Endothelial cell (in vitro differentiated cells): ENCODE measurements at regions not wholly inside any gene's neighbourhood (a gene's known extent, or its start where the extent isn't known, plus 50 kb on each side); places are given as distances from the start of the nearest gene placed in this dataset.

ENCODE experiments used
- DNase-seq: peaks from one replicate; pipeline ENCODE4 v3.0.0; 2021; ENCODE audit warnings: low spot score
- H3K27ac Mint-ChIP-seq: one replicate; pipeline ENCODE4 v1.8.0; 2021; ENCODE audit warnings: mixed read lengths, inconsistent platforms; ENCODE audit not compliant: unreplicated experiment
- H3K27me3 Mint-ChIP-seq: one replicate; pipeline ENCODE4 v1.8.0; 2021; ENCODE audit warnings: mild to moderate bottlenecking, moderate library complexity, mixed read lengths, inconsistent platforms; ENCODE audit not compliant: unreplicated experiment
- H3K36me3 Mint-ChIP-seq: one replicate; pipeline ENCODE4 v1.8.0; 2021; ENCODE audit warnings: mild to moderate bottlenecking, low read depth, mixed read lengths, inconsistent platforms; ENCODE audit not compliant: unreplicated experiment
- H3K4me1 Mint-ChIP-seq: one replicate; pipeline ENCODE4 v1.8.0; 2021; ENCODE audit warnings: mild to moderate bottlenecking, mixed read lengths, inconsistent platforms; ENCODE audit not compliant: unreplicated experiment
- H3K4me3 Mint-ChIP-seq: one replicate; pipeline ENCODE4 v1.8.0; 2021; ENCODE audit warnings: mild to moderate bottlenecking, mixed read lengths, inconsistent platforms; ENCODE audit not compliant: unreplicated experiment
- H3K9me3 Mint-ChIP-seq: one replicate; pipeline ENCODE4 v1.8.0; 2021; ENCODE audit warnings: mixed read lengths, inconsistent platforms; ENCODE audit not compliant: unreplicated experiment
- TF ChIP-seq, protein P1 (sequence below): fragments of 200-600 bp; sonication (generic); IDR thresholded peaks from one replicate; pipeline ENCODE4 v1.5.0; 2021; ENCODE audit warnings: antibody characterized with exemption; ENCODE audit not compliant: unreplicated experiment

DNA sequence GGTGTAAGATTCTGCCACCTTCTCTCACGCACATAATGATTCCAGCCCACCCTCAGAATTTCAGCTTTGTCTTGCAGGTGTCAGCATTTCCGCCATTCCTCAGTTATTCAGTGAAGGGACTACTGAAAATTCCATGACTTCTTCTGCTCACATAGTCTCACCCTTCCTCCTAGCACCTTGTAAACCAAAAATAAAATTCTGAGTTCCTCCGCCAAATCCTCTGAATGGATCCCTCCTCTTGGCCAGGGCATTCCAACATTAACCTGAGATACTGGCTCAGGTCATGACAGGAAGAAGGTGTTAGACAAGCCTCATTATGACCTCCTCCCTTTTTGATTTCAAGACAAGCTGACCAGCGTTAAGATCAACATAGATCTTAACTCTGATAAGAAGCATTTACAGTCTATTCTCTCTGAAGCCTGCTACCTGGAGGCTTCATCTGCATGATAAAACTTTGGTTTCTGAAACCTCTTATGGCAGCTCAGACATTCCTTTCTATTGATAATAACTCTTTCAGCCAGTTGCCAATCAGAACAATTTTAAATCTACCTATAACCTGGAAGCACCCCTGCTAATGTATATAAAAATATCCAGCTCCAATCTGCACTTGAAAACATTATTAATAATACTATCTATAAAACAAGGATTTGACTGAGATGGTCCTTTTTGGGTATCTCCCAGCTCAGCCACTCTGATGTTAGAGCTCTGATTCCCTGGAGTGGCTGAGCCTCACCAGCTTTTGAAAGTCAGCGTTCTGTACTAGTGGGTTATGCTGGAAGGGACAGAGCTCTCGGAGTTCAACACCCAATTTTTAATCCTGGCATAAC is 136.4 kb upstream of the APCDD1 start:
- peaks cover 3% of the 10 kb centered on the region for H3K27me3 Mint-ChIP-seq
- H3K9me3 Mint-ChIP-seq = no peaks in the 10 kb centered on the region
- H3K36me3 Mint-ChIP-seq = no peaks in the 10 kb centered on the region
- TF ChIP-seq, protein P1, sequence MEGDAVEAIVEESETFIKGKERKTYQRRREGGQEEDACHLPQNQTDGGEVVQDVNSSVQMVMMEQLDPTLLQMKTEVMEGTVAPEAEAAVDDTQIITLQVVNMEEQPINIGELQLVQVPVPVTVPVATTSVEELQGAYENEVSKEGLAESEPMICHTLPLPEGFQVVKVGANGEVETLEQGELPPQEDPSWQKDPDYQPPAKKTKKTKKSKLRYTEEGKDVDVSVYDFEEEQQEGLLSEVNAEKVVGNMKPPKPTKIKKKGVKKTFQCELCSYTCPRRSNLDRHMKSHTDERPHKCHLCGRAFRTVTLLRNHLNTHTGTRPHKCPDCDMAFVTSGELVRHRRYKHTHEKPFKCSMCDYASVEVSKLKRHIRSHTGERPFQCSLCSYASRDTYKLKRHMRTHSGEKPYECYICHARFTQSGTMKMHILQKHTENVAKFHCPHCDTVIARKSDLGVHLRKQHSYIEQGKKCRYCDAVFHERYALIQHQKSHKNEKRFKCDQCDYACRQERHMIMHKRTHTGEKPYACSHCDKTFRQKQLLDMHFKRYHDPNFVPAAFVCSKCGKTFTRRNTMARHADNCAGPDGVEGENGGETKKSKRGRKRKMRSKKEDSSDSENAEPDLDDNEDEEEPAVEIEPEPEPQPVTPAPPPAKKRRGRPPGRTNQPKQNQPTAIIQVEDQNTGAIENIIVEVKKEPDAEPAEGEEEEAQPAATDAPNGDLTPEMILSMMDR = no peak
- no peak for DNase-seq
- H3K27ac Mint-ChIP-seq = no peak overlapping the region
- no peaks in the 10 kb centered on the region for H3K4me1 Mint-ChIP-seq
- H3K4me3 Mint-ChIP-seq = no peak overlapping the region

DNA sequence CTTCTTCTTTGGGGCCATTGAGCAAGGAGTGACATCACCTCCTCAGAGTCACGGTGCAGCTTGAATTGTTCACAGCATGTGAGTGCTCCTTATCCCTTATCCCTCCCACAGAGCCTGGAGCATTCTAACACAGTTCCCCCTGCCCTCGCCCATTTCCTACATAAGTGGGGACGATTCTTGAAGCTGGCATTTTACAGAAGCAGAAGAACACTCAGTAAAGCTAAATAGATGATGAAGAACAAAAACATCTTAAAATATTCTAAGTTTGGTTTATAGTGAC is 135.8 kb upstream of the APCDD1 start:
- DNase-seq = no peak
- H3K27me3 Mint-ChIP-seq = peaks cover 3% of the 10 kb centered on the region
- H3K4me3 Mint-ChIP-seq = no peak overlapping the region
- H3K27ac Mint-ChIP-seq = no peak overlapping the region
- TF ChIP-seq, protein P1 = no peak
- H3K9me3 Mint-ChIP-seq = no peaks in the 10 kb centered on the region
- no peaks in the 10 kb centered on the region for H3K36me3 Mint-ChIP-seq
- H3K4me1 Mint-ChIP-seq = no peaks in the 10 kb centered on the region

DNA sequence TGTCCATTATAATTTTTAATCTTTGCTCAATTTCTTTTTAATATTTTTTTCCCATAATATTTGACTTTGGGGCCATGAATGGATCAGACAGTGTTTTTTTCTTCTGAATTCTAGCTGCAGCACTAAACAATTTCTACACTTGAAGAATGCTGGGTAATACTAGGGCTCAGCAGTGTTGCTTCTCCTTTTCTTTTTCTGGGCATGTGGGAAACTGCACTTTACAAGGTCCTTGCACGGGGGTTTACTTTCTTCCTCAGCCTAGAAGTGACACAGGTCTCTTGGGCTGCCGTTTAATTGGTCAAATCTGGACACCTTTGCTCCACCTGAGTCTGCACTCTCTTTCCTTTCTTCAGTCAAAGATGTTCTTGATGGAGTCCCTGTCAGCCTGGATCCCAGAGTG is 135.4 kb upstream of the APCDD1 start:
- no peaks in the 10 kb centered on the region for H3K9me3 Mint-ChIP-seq
- no peak overlapping the region for H3K27ac Mint-ChIP-seq
- TF ChIP-seq, protein P1 = no peak
- H3K4me3 Mint-ChIP-seq = no peak overlapping the region
- H3K4me1 Mint-ChIP-seq = no peaks in the 10 kb centered on the region
- H3K36me3 Mint-ChIP-seq = no peaks in the 10 kb centered on the region
- DNase-seq = no peak
- peaks cover 3% of the 10 kb centered on the region for H3K27me3 Mint-ChIP-seq

DNA sequence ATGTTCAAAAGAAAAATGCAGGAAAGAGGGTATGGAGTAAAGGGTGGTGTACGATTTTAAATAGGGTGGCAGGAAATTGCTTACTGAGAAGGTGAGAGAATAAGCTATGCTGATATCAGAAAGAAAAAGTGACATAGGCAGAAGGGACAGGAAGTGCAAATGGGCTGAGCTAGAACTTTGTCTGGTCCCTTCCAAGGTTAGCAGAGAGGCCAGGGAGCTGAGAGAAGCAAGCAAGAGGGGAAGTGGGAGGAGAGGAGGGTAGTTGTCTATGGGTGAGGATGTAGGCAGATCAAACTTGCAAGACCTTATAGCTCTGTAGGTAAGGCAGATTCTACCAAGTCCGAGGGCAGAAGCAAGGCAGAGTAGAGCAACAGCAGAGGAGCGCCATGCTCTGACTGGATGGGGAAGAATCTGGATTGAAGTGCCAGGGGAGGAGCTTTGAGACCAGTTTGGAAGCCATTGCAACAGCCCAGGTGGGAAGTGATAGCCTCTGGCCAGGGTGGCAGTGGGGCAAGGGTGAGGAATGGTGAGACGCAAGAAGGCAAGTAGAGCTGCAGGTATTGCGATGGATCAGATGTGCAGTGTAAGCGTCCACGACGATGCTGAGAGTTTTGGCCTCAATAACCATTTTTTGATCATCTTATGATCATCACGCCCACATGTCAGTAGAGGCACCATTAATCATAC is 134.4 kb upstream of the APCDD1 start:
- no peaks in the 10 kb centered on the region for H3K9me3 Mint-ChIP-seq
- TF ChIP-seq, protein P1 = no peak
- H3K4me1 Mint-ChIP-seq = no peaks in the 10 kb centered on the region
- no peak for DNase-seq
- H3K27ac Mint-ChIP-seq = no peak overlapping the region
- peaks cover 3% of the 10 kb centered on the region for H3K27me3 Mint-ChIP-seq
- no peaks in the 10 kb centered on the region for H3K36me3 Mint-ChIP-seq
- H3K4me3 Mint-ChIP-seq = no peak overlapping the region

DNA sequence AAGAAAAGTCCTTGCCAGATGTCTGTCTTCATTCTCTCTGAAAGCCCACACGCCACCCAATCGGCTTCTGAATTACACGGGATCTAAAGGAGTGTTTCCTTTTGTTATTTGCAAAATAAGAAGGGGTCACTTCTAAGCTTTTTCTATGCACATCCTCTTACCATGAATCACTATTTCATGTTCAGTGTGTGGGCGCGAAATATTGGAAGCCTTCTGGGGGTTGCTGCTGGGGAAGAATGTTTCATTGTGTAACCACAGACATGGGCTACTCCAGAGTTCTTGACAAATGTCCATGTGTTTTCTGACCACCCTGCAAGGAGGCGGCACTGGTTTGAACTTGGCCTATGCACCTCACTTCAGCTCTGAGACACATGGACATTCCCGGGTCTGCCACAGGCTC is 133.6 kb upstream of the APCDD1 start:
- H3K4me1 Mint-ChIP-seq = no peaks in the 10 kb centered on the region
- no peak overlapping the region for H3K4me3 Mint-ChIP-seq
- TF ChIP-seq, protein P1 = no peak
- H3K27ac Mint-ChIP-seq = no peak overlapping the region
- no peaks in the 10 kb centered on the region for H3K36me3 Mint-ChIP-seq
- H3K9me3 Mint-ChIP-seq = no peaks in the 10 kb centered on the region
- peaks cover 3% of the 10 kb centered on the region for H3K27me3 Mint-ChIP-seq
- no peak for DNase-seq
